AG10803 (cell line): ENCODE measurements at regions not wholly inside any gene's neighbourhood (a gene's known extent, or its start where the extent isn't known, plus 50 kb on each side); places are given as distances from the start of the nearest gene placed in this dataset.

ENCODE experiments used
- DNase-seq: peaks from one replicate; pipeline ENCODE4 v3.0.0; 2010; ENCODE audit warnings: low read depth
- H3K4me3 ChIP-seq: 2 replicates; pipeline ENCODE4 v1.5.1; 2011; ENCODE audit warnings: mild to moderate bottlenecking, low read length, control low read depth
- TF ChIP-seq, protein P1 (sequence below): conservative IDR thresholded peaks from 2 replicates; pipeline ENCODE4 v1.5.1; 2011; ENCODE audit warnings: mild to moderate bottlenecking, low read length, control low read depth, inconsistent platforms

DNA sequence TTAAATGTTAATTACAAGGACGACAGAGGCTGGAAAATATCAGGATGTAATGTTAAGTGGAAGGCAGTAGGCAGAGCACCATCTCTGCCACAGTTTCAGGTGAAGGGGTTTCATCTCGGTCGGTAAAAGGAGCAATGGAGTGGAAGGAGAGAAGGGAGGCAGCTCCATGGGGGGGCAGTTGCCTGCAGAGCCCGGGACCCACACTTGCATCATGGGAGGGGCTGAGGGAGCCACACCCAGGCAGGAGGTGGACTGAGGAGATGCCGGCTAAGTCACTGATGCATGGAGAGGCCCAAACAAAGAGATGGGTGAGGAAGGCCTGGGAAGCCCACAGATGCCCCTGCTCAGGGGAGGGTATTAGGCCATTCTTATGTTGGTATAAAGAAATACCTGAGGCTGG lies 1470.9 kb downstream of the BRD1 start:
- TF ChIP-seq, protein P1, sequence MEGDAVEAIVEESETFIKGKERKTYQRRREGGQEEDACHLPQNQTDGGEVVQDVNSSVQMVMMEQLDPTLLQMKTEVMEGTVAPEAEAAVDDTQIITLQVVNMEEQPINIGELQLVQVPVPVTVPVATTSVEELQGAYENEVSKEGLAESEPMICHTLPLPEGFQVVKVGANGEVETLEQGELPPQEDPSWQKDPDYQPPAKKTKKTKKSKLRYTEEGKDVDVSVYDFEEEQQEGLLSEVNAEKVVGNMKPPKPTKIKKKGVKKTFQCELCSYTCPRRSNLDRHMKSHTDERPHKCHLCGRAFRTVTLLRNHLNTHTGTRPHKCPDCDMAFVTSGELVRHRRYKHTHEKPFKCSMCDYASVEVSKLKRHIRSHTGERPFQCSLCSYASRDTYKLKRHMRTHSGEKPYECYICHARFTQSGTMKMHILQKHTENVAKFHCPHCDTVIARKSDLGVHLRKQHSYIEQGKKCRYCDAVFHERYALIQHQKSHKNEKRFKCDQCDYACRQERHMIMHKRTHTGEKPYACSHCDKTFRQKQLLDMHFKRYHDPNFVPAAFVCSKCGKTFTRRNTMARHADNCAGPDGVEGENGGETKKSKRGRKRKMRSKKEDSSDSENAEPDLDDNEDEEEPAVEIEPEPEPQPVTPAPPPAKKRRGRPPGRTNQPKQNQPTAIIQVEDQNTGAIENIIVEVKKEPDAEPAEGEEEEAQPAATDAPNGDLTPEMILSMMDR, result no peak
- no peak overlapping the region for H3K4me3 ChIP-seq
- no peak for DNase-seq

DNA sequence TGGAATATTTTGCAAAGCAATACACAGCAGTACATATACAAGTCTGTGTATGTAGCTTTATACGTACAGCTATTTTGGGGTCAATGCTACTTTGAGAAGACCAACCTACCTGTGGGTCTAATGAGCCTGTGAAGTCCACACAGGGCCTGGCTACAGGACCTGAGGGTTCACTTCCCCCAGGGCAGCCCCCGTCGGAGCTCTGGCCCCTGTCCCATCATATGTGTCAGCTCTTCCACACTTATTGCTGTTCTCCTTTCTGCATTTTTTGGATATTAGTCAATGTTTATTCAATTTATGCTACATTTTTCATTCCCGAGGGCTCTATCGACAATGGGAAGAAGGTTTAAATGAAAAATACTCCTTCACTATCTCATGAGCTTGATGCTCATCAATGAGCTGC lies 1473.6 kb downstream of the BRD1 start:
- no peak for DNase-seq
- TF ChIP-seq, protein P1, result no peak
- H3K4me3 ChIP-seq, result no peak overlapping the region

DNA sequence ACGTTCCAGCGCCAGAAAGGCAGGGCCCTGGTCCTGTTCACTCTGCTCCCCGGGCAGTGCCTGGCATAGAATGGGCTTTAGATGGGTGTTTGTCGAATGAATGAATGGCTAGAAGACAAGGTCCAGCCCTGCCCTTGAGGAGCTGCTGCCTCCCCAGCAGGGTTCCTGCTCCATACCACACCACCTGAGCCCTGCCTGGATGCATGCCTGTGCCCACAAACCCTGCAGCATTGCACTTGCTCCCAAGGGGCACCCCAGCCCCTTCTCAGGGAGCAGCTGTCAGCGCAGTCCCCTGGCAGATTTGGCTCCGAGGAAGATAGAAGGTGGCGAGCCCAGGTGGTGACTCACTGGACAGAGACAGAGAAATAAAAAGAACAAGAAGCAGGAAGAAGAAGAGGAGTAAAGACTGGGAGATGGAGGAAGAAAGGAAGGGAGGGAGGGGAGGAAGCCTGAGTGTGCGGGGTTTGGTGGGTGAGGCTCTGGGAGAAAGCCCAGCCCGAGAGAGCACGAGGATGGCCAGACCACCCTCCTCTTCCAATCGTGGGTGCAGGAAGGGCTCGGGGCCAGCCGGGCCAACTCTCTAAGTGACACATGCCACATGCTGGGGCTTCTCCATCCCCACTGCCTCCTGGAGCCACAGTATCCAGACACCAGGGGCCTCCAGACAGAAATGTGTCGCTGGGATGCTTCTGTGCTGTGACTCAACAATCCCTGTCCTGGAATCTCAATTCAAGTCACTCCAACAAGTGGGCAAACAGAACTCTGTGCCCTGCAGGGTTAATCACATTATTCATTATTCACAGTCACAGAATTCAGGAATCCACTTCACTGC lies 1474.3 kb downstream of the BRD1 start:
- H3K4me3 ChIP-seq, result no peak overlapping the region
- TF ChIP-seq, protein P1, result no peak
- no peak for DNase-seq

DNA sequence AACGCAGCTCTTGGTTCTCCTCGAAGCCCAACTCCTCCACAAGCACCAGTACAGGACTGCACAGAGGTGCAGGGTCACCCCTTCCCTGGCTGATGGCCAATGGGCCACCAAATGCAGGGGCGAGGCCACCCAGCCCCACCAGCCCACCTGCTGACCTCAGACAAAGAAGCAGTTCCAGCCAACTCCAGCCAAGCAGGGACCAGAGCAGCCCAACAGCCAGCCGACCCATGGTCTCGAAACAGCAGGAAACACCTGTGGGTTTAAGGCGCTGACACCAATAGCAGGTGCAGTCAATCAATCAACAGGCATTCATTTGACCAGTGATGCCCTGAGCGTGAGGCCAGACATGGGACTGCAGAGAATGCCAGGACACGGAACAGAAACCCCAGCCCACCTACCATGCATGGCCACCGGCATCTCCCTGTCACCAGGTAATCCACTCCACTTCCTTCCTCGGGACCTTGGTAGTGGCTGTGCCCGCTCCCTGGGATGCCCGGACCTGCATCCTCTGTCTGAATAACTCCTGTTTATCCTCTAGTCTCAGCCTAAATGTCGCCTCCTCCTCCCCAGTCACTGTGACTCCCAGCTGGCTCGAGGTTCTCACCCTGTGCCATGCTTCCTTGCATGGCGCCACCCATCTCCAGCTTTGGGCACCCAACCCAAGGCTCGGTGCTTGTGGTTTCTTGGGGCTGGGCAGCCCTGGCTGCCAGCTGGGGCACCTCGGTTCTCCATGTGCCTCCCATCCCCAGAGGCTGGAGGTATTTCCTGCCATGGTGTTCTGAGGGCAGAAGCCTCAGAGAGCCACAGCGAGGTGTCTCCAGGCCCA lies 1475.4 kb downstream of the BRD1 start:
- no peak for DNase-seq
- no peak overlapping the region for H3K4me3 ChIP-seq
- TF ChIP-seq, protein P1, result no peak

DNA sequence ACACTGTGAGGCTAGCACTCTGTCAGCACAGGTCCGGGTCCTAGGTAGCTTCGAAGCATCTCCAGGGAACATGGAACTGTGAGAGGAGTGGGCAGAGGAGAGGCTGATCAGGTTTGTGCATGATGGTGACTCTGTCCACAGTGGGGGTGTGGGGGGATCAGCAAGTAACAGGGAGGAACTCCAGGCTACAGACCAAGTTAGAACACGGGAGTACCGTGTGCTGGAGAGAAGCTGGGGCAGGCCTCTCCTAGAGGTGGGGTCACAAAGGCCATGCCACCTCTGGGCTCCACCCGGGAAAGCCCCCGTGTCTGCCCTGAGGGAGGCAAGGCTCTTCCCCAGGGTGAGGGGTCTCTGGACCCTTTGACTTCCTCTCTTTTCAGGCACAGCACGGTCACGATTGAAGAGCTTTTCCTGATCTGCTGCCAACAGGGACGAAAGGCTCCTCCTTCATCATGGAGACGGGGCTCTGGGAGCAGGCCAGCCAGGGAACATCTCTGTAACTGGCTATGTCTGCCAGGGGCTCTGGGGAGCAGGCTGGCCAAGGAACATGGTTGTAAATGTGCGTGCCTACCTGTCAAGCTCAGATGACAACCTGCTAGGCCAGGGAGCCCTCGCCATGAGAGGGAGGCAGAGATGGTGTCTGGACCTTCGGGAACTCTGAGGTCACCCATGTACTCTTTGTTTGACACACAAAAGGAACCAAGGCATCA lies 1476.1 kb downstream of the BRD1 start:
- no peak overlapping the region for H3K4me3 ChIP-seq
- TF ChIP-seq, protein P1, result no peak
- DNase-seq, result no peak

DNA sequence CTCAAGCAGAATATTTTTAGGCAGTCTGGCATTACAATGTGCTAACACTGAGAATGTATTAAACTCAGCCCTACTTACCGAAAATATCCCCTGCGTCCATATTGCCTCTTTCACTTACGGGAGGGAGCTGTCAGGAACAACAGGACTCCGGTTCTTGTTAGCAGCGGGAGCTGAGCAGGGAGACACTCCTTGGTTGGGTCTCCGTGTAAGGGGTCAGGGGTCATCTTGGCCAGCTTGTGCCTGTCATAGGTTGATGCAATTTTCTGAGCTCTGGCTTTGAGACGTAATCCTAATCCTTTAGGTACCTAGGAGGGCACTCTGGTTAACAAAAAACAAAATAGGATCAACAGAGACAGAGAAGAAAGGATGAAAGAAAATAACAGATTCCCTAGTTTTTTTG lies 1477.2 kb downstream of the BRD1 start:
- H3K4me3 ChIP-seq, result no peak overlapping the region
- DNase-seq, result no peak
- TF ChIP-seq, protein P1, result no peak
